Liver (tissue), 7 donors: ENCODE measurements at regions not wholly inside any gene's neighbourhood (a gene's known extent, or its start where the extent isn't known, plus 50 kb on each side); places are given as distances from the start of the nearest gene placed in this dataset.
"Not testable (repeated sequence)": the region's sequence is repeated elsewhere in the genome, so short reads cannot be mapped to it uniquely, and the experiment has no call there.

ENCODE experiments used
- DNase-seq: peaks from one replicate; pipeline ENCODE4 v3.0.0-alpha.2; 2017; ENCODE audit warnings: low spot score
- H3K27ac ChIP-seq, 2 donors: one replicate each; pipeline ENCODE4 v1.7.0; 2013; ENCODE audit warnings: inconsistent platforms in 2 of 2, low read length in 2 of 2, control low read depth in 1 of 2, low read depth in 1 of 2, mild to moderate bottlenecking in 1 of 2
- H3K27me3 ChIP-seq, 4 donors: one replicate each; pipeline versions ENCODE4 v1.6.1 to v1.7.0; 2013; ENCODE audit warnings: low read length in 3 of 4, inconsistent platforms in 1 of 4, mild to moderate bottlenecking in 1 of 4, moderate library complexity in 1 of 4; ENCODE audit not compliant: control insufficient read depth in 4 of 4, insufficient read depth in 4 of 4
- H3K36me3 ChIP-seq, 4 donors: one replicate each; pipeline versions ENCODE4 v1.6.1 to v1.7.0; 2013; ENCODE audit warnings: low read length in 3 of 4, mild to moderate bottlenecking in 3 of 4, low read depth in 1 of 4, moderate library complexity in 1 of 4; ENCODE audit not compliant: control insufficient read depth in 4 of 4, insufficient read depth in 3 of 4
- H3K4me1 ChIP-seq, 4 donors: one replicate each; pipeline versions ENCODE4 v1.6.1 to v1.7.0; 2013; ENCODE audit warnings: low read length in 3 of 4, mild to moderate bottlenecking in 3 of 4, moderate library complexity in 1 of 4; ENCODE audit not compliant: control insufficient read depth in 4 of 4, insufficient read depth in 4 of 4
- H3K4me3 ChIP-seq, 3 donors: one replicate each; pipeline versions ENCODE4 v1.6.1 to v1.7.0; 2013; ENCODE audit warnings: low read length in 3 of 3, control low read depth in 1 of 3, low read depth in 1 of 3, mild to moderate bottlenecking in 1 of 3
- H3K9ac ChIP-seq, 2 donors: one replicate each; pipeline ENCODE4 v1.7.0; 2013; ENCODE audit warnings: low read length in 2 of 2, mild to moderate bottlenecking in 2 of 2, moderate library complexity in 2 of 2, control low read depth in 1 of 2, low read depth in 1 of 2
- H3K9me3 ChIP-seq, 4 donors: one replicate each; pipeline versions ENCODE4 v1.6.1 to v1.7.0; 2013; ENCODE audit warnings: low read length in 3 of 4; ENCODE audit not compliant: control insufficient read depth in 4 of 4
- EGR1 ChIP-seq, 2 donors: IDR thresholded peaks; 2 replicates each; pipeline ENCODE4 v1.6.1; 2016 to 2018; ENCODE audit warnings: antibody characterized with exemption in 2 of 2, low read depth in 2 of 2
- FOXA1 ChIP-seq: IDR thresholded peaks from 2 replicates; pipeline ENCODE4 v1.6.1; 2016; ENCODE audit warnings: antibody characterized with exemption
- FOXA2 ChIP-seq: IDR thresholded peaks from 2 replicates; pipeline ENCODE4 v1.6.1; 2016; ENCODE audit warnings: antibody characterized with exemption
- GABPA ChIP-seq, 2 donors: IDR thresholded peaks in 1 of 2; conservative IDR thresholded peaks in 1 of 2; 2 replicates each; pipeline ENCODE4 v1.6.1; 2016; ENCODE audit warnings: antibody characterized with exemption in 2 of 2, mild to moderate bottlenecking in 1 of 2, moderate library complexity in 1 of 2
- RAD21 ChIP-seq, 2 donors: IDR thresholded peaks; 2 replicates each; pipeline ENCODE4 v1.6.1; 2016; ENCODE audit warnings: antibody characterized with exemption in 2 of 2, mild to moderate bottlenecking in 2 of 2
- RXRA ChIP-seq, 2 donors: IDR thresholded peaks; 2 replicates each; pipeline ENCODE4 v1.6.1; 2017 to 2018; ENCODE audit warnings: antibody characterized with exemption in 2 of 2, mild to moderate bottlenecking in 1 of 2
- TAF1 ChIP-seq: conservative IDR thresholded peaks from 2 replicates; pipeline ENCODE4 v1.6.1; 2016; ENCODE audit warnings: antibody characterized with exemption, mild to moderate bottlenecking
- YY1 ChIP-seq: IDR thresholded peaks from 2 replicates; pipeline ENCODE4 v1.6.1; 2016; ENCODE audit warnings: antibody characterized with exemption, mild to moderate bottlenecking
- WGBS: extraction: QIAGEN DNeasy Blood & Tissue Kit; methylation state at CpG from one replicate; pipeline ENCODE4 v1.1.7; 2013; 5-methylcytosine and 5-hydroxymethylcytosine counted together
- TF ChIP-seq, protein P1 (sequence below): IDR thresholded peaks from 2 replicates; pipeline ENCODE4 v1.6.1; 2016; ENCODE audit warnings: antibody characterized with exemption, mild to moderate bottlenecking
- TF ChIP-seq, protein P2 (sequence below): IDR thresholded peaks from 2 replicates; pipeline ENCODE4 v1.6.1; 2016; ENCODE audit warnings: antibody characterized with exemption
- donor health status: healthy.
- donor health status: healthy.
- donor health status: healthy.
- donor health status: healthy.

GRCh38 chr6:141370438-141370837 is 762.3 kb upstream of the GJE1 start:
- H3K27ac ChIP-seq, result no peak overlapping the region
- H3K9ac ChIP-seq, result no peak overlapping the region
- peaks cover 0 to 2% (median 0%) of the 10 kb centered on the region in 4 donors for H3K9me3 ChIP-seq
- no peak overlapping the region for H3K4me3 ChIP-seq
- TF ChIP-seq EGR1 (IDR thresholded peaks at IDR 0.05; ENCODE audit: low read depth in 2 of 2), result no peak
- TF ChIP-seq, protein P1, sequence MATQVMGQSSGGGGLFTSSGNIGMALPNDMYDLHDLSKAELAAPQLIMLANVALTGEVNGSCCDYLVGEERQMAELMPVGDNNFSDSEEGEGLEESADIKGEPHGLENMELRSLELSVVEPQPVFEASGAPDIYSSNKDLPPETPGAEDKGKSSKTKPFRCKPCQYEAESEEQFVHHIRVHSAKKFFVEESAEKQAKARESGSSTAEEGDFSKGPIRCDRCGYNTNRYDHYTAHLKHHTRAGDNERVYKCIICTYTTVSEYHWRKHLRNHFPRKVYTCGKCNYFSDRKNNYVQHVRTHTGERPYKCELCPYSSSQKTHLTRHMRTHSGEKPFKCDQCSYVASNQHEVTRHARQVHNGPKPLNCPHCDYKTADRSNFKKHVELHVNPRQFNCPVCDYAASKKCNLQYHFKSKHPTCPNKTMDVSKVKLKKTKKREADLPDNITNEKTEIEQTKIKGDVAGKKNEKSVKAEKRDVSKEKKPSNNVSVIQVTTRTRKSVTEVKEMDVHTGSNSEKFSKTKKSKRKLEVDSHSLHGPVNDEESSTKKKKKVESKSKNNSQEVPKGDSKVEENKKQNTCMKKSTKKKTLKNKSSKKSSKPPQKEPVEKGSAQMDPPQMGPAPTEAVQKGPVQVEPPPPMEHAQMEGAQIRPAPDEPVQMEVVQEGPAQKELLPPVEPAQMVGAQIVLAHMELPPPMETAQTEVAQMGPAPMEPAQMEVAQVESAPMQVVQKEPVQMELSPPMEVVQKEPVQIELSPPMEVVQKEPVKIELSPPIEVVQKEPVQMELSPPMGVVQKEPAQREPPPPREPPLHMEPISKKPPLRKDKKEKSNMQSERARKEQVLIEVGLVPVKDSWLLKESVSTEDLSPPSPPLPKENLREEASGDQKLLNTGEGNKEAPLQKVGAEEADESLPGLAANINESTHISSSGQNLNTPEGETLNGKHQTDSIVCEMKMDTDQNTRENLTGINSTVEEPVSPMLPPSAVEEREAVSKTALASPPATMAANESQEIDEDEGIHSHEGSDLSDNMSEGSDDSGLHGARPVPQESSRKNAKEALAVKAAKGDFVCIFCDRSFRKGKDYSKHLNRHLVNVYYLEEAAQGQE, result no peak
- no peaks in the 10 kb centered on the region for H3K27me3 ChIP-seq
- no peak for DNase-seq
- 80% methylated on average over 2 of the region's 2 CpGs for WGBS
- H3K4me1 ChIP-seq, result no peaks in the 10 kb centered on the region
- H3K36me3 ChIP-seq, result no peaks in the 10 kb centered on the region

DNA sequence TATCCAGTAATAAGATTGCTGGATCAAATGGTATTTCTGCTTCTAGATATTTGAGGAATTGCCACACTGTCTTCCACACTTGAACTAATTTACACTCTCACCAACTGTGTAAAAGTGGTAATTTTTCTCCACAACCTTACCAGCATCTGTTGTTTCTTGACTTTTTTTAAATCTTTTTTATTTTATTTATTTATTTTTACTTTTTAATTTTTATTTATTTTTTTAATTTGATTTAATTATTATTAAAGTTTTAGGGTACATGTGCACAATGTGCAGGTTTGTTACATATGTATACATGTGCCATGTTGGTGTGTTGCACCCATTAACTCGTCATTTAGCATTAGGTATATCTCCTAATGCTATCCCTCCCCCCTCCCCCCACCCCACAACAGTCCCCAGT is 765.9 kb upstream of the GJE1 start:
- 95% methylated on average over 1 of the region's 1 CpG for WGBS
- H3K4me3 ChIP-seq, H3K4me1 ChIP-seq, DNase-seq, H3K9me3 ChIP-seq, H3K36me3 ChIP-seq, H3K9ac ChIP-seq, H3K27me3 ChIP-seq, H3K27ac ChIP-seq: not testable (repeated sequence)

- Histone ChIP-seq H3K27ac (no peak overlapping the region), H3K4me1 (no peaks in the 10 kb centered on the region), H3K36me3 (no peaks in the 10 kb centered on the region), H3K9me3 (peaks cover 0 to 2% (median 0%) of the 10 kb centered on the region in 4 donors), H3K4me3 (no peak overlapping the region), H3K9ac (no peak overlapping the region), H3K27me3 (no peaks in the 10 kb centered on the region)
- 88% methylated on average over 3 of the region's 3 CpGs for WGBS
- no peak for TF ChIP-seq EGR1 (IDR thresholded peaks at IDR 0.05; ENCODE audit: low read depth in 2 of 2)
- no peak for TF ChIP-seq FOXA2
- TF ChIP-seq GABPA (IDR thresholded peaks at IDR 0.05 in 1 of 2, conservative IDR thresholded peaks at IDR 0.05 in 1 of 2), result no peak
- no peak for TF ChIP-seq RAD21 (IDR thresholded peaks at IDR 0.05)
- no peak for TF ChIP-seq RXRA (IDR thresholded peaks at IDR 0.05)
- TF ChIP-seq YY1, result no peak
- TF ChIP-seq, protein P2, sequence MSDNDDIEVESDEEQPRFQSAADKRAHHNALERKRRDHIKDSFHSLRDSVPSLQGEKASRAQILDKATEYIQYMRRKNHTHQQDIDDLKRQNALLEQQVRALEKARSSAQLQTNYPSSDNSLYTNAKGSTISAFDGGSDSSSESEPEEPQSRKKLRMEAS, result no peak
- TF ChIP-seq TAF1, result no peak
- TF ChIP-seq FOXA1, result no peak
- no peak for DNase-seq
Observed at GRCh38 chr6:141364694-141365093, 768.0 kb upstream of the GJE1 start.

- 81% methylated on average over 2 of the region's 2 CpGs for WGBS
- Histone ChIP-seq H3K4me3 (no peak overlapping the region), H3K9me3 (peaks cover 0 to 2% (median 0%) of the 10 kb centered on the region in 4 donors), H3K9ac (no peak overlapping the region), H3K36me3 (no peaks in the 10 kb centered on the region), H3K27ac (no peak overlapping the region), H3K27me3 (no peaks in the 10 kb centered on the region), H3K4me1 (no peaks in the 10 kb centered on the region)
- no peak for DNase-seq
- TF ChIP-seq FOXA1 (no peak), TAF1 (no peak)
Observed at GRCh38 chr6:141364232-141364631, 768.5 kb upstream of the GJE1 start.
